ENCODE measurements at regions not wholly inside any gene's neighbourhood (a gene's known extent, or its start where the extent isn't known, plus 50 kb on each side); places are given as distances from the start of the nearest gene placed in this dataset.
A peak's percentile ranks its signal among the peaks of the same experiment; 100 is the strongest.

DNA sequence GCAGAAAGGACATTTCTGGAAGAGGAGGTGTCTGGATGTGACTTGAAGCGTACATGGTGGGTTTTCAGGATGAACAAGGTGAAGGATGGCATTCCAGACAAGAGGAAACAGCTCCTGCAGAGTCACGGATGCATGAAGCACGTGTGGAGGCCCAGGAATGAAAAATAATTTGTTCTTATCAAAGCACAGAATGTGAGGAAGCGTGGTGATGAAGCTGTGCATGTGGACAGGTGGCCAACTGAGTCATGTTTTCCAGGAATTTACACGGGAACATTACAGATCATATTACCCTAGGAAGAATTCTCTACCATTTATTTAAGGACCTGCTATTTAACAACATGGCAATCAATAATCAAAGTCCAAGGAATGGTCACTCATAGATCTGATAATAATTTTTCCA, 413.2 kb upstream of the KLF6 start:
- Mint-ChIP-seq H3K27me3 (ENCODE audit: unreplicated experiment) (no peaks in the 10 kb centered on the region), H3K4me1 (ENCODE audit: unreplicated experiment) (peaks cover 24% of the 10 kb centered on the region), H3K4me3 (ENCODE audit: unreplicated experiment) (no peak overlapping the region), H3K27ac (ENCODE audit: unreplicated experiment) (no peak overlapping the region), H3K36me3 (ENCODE audit: unreplicated experiment) (no peaks in the 10 kb centered on the region), H3K9me3 (ENCODE audit: unreplicated experiment) (no peaks in the 10 kb centered on the region)
- DNase-seq (ENCODE audit: extremely low spot score, unreplicated experiment) = no peak
- no peak for TF ChIP-seq CTCF (IDR thresholded peaks at IDR 0.05)

DNA sequence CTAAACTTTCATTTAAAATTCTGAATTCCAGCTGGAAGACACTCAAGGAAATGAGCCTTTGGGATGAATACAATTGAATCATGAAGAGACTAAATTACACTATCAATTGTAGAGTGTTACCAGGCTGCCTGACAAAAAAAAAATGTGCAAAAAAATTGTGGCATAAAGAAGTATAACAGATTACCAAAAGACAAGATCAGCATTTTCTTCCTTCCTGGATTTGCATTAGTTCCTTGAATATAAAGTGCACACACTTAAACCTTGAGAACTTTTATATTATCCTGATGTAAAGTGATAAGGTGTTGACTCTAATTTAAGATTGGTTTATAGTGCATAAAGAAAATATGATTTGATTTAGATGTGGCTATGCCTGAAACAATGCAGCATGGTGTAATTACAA, 412.7 kb upstream of the KLF6 start:
- Mint-ChIP-seq H3K27ac (ENCODE audit: unreplicated experiment) (peak overlapping the region; percentile 81), H3K36me3 (ENCODE audit: unreplicated experiment) (no peaks in the 10 kb centered on the region), H3K27me3 (ENCODE audit: unreplicated experiment) (no peaks in the 10 kb centered on the region), H3K4me1 (ENCODE audit: unreplicated experiment) (peaks cover 19% of the 10 kb centered on the region), H3K9me3 (ENCODE audit: unreplicated experiment) (no peaks in the 10 kb centered on the region), H3K4me3 (ENCODE audit: unreplicated experiment) (no peak overlapping the region)
- no peak for TF ChIP-seq CTCF (IDR thresholded peaks at IDR 0.05)
- no peak for DNase-seq (ENCODE audit: extremely low spot score, unreplicated experiment)

- no peak for TF ChIP-seq CTCF (IDR thresholded peaks at IDR 0.05)
- Mint-ChIP-seq H3K4me3 (ENCODE audit: unreplicated experiment) (no peak overlapping the region), H3K27ac (ENCODE audit: unreplicated experiment) (peak overlapping the region; percentile 81), H3K4me1 (ENCODE audit: unreplicated experiment) (peaks cover 19% of the 10 kb centered on the region), H3K36me3 (ENCODE audit: unreplicated experiment) (no peaks in the 10 kb centered on the region), H3K9me3 (ENCODE audit: unreplicated experiment) (no peaks in the 10 kb centered on the region), H3K27me3 (ENCODE audit: unreplicated experiment) (no peaks in the 10 kb centered on the region)
- DNase-seq (ENCODE audit: extremely low spot score, unreplicated experiment) = no peak
These were observed 411.9 kb upstream of the KLF6 start for GRCh38 chr10:4196771-4197390.

DNA sequence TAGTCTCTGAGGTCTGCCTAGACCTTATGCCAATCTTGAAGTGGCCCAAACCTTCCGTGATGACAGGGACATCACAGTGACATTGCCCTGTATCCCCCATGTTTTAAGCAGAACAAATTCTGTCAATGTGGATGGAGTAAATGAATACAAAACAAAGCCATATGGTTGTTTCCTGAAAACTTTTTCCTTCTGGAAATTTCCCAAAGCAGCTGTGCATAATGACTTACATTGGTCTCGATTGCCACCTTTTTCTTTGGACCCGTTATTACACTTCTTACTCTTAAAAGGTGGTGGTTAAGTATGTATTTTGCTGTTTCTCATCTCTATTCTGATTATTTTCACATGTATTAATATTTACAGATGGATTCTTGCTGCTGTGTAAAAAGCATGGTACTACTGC, 411.2 kb upstream of the KLF6 start:
- peaks cover 19% of the 10 kb centered on the region for H3K4me1 Mint-ChIP-seq (ENCODE audit: unreplicated experiment)
- DNase-seq (ENCODE audit: extremely low spot score, unreplicated experiment) = no peak
- H3K4me3 Mint-ChIP-seq (ENCODE audit: unreplicated experiment) = no peak overlapping the region
- H3K36me3 Mint-ChIP-seq (ENCODE audit: unreplicated experiment) = no peaks in the 10 kb centered on the region
- peak overlapping the region; percentile 81 for H3K27ac Mint-ChIP-seq (ENCODE audit: unreplicated experiment)
- no peaks in the 10 kb centered on the region for H3K27me3 Mint-ChIP-seq (ENCODE audit: unreplicated experiment)
- TF ChIP-seq CTCF (IDR thresholded peaks at IDR 0.05) = no peak
- no peaks in the 10 kb centered on the region for H3K9me3 Mint-ChIP-seq (ENCODE audit: unreplicated experiment)

DNA sequence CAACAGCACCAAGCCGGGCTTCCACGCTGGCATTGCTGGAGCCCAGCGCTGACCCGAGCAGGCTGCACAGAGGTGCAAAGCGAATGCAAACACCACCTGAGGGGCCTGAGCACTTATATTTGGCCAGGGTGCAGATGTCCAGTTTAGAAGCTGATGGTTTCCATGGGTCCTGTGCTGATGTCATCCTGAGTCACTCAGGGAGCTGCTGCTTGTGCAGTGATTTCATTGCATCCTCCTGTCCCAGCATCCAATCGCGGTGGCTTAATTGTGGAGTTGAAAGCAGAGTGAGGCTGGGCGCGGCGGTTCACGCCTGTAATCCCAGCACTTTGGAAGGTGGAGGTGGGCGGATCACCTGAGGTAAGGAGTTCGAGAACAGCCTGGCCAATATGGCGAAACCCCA, 410.2 kb upstream of the KLF6 start:
- Mint-ChIP-seq H3K4me3 (ENCODE audit: unreplicated experiment) (no peak overlapping the region), H3K4me1 (ENCODE audit: unreplicated experiment) (peaks cover 19% of the 10 kb centered on the region), H3K9me3 (ENCODE audit: unreplicated experiment) (no peaks in the 10 kb centered on the region), H3K27ac (ENCODE audit: unreplicated experiment) (no peak overlapping the region), H3K27me3 (ENCODE audit: unreplicated experiment) (no peaks in the 10 kb centered on the region), H3K36me3 (ENCODE audit: unreplicated experiment) (no peaks in the 10 kb centered on the region)
- DNase-seq (ENCODE audit: extremely low spot score, unreplicated experiment) = no peak
- no peak for TF ChIP-seq CTCF (IDR thresholded peaks at IDR 0.05)

Data from osteocyte (in vitro differentiated cells).